ENCODE measurements at regions not wholly inside any gene's neighbourhood (a gene's known extent, or its start where the extent isn't known, plus 50 kb on each side); places are given as distances from the start of the nearest gene placed in this dataset.
"Not testable (repeated sequence)": the region's sequence is repeated elsewhere in the genome, so short reads cannot be mapped to it uniquely, and the experiment has no call there.

DNA sequence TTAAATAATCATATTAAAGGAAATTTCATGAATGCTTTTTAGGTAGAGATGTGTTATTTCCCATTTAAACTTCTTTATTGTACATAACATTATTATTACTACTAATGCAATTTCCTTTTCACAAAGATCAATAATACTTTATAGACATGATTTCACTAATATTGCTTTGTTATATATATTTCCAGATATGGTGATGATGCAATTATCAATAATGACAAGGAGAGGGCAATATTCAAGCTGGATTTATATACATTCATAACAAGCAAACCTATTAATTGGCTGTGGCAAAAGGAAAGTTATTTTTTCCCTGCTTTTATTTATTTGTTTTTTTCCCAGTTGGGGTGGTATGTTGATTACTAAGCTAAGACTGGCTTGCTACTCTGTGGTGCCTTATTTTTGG is 113.5 kb downstream of the RAP2B start:
- ATAC-seq (no peak), DNase-seq (no peak)
- H3K27ac ChIP-seq, result no peak overlapping the region
- H3K4me3 ChIP-seq, result no peak overlapping the region
- no peaks in the 10 kb centered on the region for H3K9me3 ChIP-seq
- no peaks in the 10 kb centered on the region for H3K36me3 ChIP-seq
- TF ChIP-seq, protein P1, sequence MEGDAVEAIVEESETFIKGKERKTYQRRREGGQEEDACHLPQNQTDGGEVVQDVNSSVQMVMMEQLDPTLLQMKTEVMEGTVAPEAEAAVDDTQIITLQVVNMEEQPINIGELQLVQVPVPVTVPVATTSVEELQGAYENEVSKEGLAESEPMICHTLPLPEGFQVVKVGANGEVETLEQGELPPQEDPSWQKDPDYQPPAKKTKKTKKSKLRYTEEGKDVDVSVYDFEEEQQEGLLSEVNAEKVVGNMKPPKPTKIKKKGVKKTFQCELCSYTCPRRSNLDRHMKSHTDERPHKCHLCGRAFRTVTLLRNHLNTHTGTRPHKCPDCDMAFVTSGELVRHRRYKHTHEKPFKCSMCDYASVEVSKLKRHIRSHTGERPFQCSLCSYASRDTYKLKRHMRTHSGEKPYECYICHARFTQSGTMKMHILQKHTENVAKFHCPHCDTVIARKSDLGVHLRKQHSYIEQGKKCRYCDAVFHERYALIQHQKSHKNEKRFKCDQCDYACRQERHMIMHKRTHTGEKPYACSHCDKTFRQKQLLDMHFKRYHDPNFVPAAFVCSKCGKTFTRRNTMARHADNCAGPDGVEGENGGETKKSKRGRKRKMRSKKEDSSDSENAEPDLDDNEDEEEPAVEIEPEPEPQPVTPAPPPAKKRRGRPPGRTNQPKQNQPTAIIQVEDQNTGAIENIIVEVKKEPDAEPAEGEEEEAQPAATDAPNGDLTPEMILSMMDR (IDR thresholded peaks at IDR 0.05), result no peak
- TF ChIP-seq POLR2A (IDR thresholded peaks at IDR 0.05), result no peak
- intact Hi-C loops (cut with DNase I), result no loop called here
- H3K27me3 ChIP-seq, result no peaks in the 10 kb centered on the region
- peaks cover 0 to 9% (median 0%) of the 10 kb centered on the region in 12 donors for H3K4me1 ChIP-seq

- Histone ChIP-seq H3K27me3 (no peaks in the 10 kb centered on the region), H3K27ac (no peak overlapping the region), H3K4me1 (peaks cover 0 to 9% (median 0%) of the 10 kb centered on the region in 12 donors), H3K9me3 (no peaks in the 10 kb centered on the region), H3K4me3 (no peak overlapping the region), H3K36me3 (no peaks in the 10 kb centered on the region)
- 82 to 95% (median 87%) methylated on average over 2 of the region's 2 CpGs for WGBS, 4 donors
- ATAC-seq, result no peak
- DNase-seq, result no peak
- intact Hi-C loops (cut with DNase I), result no loop called here
- no peak for TF ChIP-seq POLR2A (IDR thresholded peaks at IDR 0.05)
- TF ChIP-seq, protein P1 (IDR thresholded peaks at IDR 0.05), result no peak
Measured at GRCh38 chr3:153277029-153277428, 115.0 kb downstream of the RAP2B start.

GRCh38 chr3:153281236-153281997 is 119.4 kb downstream of the RAP2B start:
- 93 to 97% (median 94%) methylated on average over 17 to 29 of the region's 29 CpGs for WGBS, 4 donors
- not testable (repeated sequence) for DNase-seq, H3K36me3 ChIP-seq, H3K4me3 ChIP-seq, H3K9me3 ChIP-seq, H3K27ac ChIP-seq, H3K27me3 ChIP-seq, ATAC-seq
- H3K4me1 ChIP-seq, result peaks cover 0 to 27% (median 15%) of the 10 kb centered on the region in 12 donors
- intact Hi-C loops (cut with DNase I), result loop anchor here in 3 of 10 donors (10.0 kb wide), 3 partner anchors 57 to 247 kb away; partner anchors contain the start of gene RAP2B (in 2 of the 3)

DNA sequence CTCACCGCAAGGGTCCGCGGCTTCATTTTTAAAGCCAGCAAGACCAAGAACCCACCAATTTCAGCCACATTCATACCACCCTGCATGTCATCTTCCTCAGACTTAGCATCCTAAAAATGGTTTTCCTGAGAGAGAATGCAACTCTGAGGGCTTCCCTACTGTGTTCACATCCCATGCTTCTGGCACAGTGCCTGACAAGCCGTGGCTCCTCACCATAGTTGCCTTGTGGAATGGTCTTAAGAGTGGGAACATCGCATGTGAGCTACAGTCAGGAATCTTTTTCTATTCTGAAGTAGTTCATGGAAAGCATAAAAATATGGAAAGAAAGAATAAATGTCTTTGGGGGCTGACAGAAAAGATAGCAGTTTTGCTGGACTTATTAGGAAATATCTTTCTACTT is 120.3 kb downstream of the RAP2B start:
- Histone ChIP-seq H3K27me3 (no peaks in the 10 kb centered on the region), H3K9me3 (no peaks in the 10 kb centered on the region), H3K4me3 (no peak overlapping the region), H3K36me3 (no peaks in the 10 kb centered on the region), H3K4me1 (peaks cover 0 to 32% (median 15%) of the 10 kb centered on the region in 12 donors), H3K27ac (no peak overlapping the region)
- intact Hi-C loops (cut with DNase I), result loop anchor here in 3 of 10 donors (10.0 kb wide), 3 partner anchors 58 to 248 kb away; partner anchors contain the start of gene RAP2B (in 2 of the 3)
- ATAC-seq (no peak), DNase-seq (no peak)
- WGBS, 4 donors, result 88 to 91% (median 91%) methylated on average over 5 of the region's 5 CpGs
- TF ChIP-seq, protein P1 (IDR thresholded peaks at IDR 0.05), result no peak
- TF ChIP-seq POLR2A (IDR thresholded peaks at IDR 0.05), result no peak

Data from heart left ventricle (tissue), 16 donors.